NCI-H2227 treated with DMSO at 0.1 percent for 48 hours (cell line): ENCODE measurements at regions not wholly inside any gene's neighbourhood (a gene's known extent, or its start where the extent isn't known, plus 50 kb on each side); places are given as distances from the start of the nearest gene placed in this dataset.
"Not testable (repeated sequence)": the region's sequence is repeated elsewhere in the genome, so short reads cannot be mapped to it uniquely, and the experiment has no call there.

Experiments
- DNase-seq: peaks from one replicate; lab custom pipeline; 2025; lab: John Stamatoyannopoulos, UW

- no peak for DNase-seq
Observed at GRCh38 chr16:54879681-54880080, 51.0 kb upstream of the IRX5 start.

- no peak for DNase-seq
Observed at GRCh38 chr16:54878301-54878700, 52.4 kb upstream of the IRX5 start.

DNA sequence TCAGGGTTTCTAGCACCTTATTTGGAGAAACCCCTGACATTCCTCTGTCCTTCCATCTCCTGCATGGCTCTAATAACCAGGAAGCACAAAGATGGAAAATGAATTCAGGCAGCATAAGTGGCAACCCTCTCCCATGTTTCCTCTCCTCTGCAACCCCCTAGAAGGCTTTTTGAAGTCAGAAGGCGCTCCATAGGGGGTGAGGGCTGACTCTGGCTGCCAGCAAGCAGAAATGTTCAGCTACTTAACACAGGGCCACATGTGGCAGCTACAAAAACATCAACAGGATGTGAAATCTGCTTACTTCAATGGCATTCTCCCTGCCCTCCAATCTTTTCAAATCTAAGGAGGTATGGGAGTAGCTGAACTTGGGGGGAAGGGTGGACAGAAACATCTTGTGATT lies 55.2 kb upstream of the IRX5 start:
- no peak for DNase-seq

DNA sequence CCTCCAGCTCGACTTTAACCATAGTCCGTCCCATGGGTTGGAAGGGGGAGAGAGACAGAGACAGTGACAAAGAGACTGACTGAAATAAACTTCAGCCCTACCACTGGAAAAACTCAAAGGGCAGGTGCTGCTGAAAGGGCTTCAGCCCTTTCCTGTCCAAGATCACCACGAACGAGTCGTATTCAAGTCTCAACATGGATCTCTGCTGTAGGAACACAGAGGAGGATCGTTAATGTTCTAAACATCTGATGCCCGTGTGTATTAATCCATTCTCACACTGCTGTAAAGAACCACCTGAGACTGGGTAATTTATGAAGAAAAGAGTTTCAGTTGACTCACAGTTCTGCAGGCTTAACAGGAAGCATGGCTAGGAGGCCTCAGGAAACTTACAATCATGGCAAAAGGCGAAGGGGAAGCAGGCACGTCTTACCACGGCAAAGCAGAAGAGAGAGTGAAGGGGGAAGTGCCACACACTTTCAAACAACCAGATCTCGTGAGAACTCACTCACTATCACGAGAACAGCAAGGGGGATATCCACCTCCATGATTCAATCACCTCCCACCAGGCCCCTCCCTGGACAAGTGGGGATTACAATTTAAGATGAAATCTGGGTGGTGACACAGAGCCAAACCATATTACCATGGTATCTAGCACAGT lies 56.8 kb upstream of the IRX5 start:
- not testable (repeated sequence) for DNase-seq

GRCh38 chr16:54873071-54873470 lies 57.6 kb upstream of the IRX5 start:
- no peak for DNase-seq

DNA sequence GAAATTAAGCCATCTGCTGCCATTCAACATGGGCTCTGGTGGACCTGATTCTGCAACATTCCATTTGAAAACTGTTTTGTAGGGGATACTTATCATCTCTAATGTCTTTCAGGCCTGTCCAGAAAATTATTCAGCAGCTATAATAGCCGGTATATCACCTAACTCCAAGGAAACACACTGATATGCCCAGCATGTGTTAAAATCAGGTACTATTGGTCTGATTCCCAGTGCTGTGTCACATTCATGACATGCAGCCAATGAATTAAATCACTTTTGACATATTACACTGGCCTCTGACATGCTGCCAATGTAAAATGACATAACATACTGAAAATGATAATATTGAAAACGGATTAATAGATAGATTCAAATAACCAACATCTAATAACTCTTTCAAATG lies 60.5 kb upstream of the IRX5 start:
- no peak for DNase-seq

GRCh38 chr16:54867302-54867832 lies 63.3 kb upstream of the IRX5 start:
- DNase-seq: no peak

DNA sequence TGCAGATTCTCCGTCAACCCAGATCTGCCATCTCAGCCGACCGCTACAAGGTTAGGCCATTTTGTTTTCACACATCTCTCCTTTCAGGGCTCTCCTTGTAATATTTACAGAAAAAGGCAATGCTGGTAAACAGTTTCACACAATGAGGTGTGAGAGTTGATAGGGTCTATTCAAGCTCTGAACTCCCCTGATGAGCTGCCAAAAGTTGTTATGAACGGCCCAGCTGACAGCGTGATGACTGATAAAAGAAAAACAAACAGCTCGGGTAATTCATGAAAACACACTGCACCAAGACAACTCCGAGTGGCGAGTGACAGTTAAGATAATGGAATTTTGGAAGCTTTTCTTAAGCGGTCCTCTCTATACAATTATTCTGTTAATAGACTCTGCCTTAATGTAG lies 68.1 kb upstream of the IRX5 start:
- no peak for DNase-seq

- no peak for DNase-seq
Observed at GRCh38 chr16:54856871-54857270, 73.8 kb upstream of the IRX5 start.

DNA sequence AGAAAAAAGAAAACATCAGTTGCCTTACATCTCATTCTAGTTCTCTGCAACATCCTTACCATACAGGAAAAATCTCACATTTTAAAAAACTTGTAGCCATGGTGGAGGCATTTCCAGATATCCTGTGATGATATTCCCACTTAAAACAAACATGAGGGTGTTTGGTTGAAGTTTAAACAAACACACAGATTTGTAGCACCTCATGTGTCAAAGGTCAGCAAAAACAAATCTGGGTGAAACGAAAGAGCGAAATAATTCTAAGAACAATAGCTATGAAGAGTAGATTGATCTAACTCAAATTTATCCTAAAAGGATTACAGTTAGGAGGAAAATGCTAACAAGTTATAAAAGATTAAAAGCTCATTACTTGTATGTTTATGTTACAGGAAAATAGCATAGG lies 83.1 kb upstream of the IRX5 start:
- DNase-seq: no peak

- DNase-seq: no peak
Observed at GRCh38 chr16:54847207-54847606, 83.5 kb upstream of the IRX5 start.

- DNase-seq: no peak
Observed at GRCh38 chr16:54846766-54847165, 83.9 kb upstream of the IRX5 start.

DNA sequence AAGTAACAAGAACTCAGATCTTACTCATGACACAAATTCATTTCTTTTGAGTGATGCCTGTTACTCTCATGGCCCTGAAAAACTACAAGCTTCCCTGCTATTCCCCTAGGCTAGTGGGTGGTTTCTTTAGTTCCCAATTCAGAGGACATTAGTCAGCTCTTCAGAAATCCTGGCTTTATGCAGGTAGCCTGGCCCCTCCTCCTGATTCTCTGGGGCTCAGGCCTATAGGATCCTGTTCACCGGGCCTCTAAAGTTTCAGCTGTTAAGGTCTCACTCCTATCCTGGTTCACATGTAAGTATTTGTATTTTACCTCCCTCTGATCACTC lies 87.3 kb upstream of the IRX5 start:
- no peak for DNase-seq

DNA sequence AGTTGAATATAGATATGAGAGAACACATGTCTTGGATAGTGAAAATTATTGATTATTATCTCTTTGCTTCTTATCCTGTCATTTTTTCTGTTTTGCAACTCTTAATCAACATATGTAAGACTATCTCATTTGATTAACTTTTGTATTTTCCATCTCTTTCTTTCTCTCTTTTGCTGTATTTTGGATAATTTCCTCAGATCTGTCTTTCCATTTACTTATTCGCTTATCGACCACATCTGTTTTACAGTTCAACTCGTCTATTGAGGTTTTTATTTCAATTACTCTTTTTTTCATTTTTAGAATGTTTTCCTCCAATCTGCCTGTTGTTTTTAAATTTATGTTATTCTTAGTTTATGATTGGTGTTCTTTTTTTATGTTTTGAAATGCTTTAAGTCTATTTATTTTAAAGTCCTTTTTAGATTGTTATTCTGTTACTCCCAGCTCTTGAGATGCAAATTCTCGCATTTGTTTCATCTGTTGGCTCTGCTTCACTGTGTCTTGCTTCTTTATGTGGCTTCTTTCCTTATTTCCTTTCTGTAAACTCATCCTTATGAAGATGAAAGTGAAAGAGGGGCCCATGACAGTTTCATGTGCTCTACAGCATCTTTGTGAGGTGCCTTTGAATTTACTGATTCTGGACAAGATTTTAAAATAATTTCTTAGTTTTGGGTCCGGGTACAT lies 87.8 kb upstream of the IRX5 start:
- DNase-seq: no peak

DNA sequence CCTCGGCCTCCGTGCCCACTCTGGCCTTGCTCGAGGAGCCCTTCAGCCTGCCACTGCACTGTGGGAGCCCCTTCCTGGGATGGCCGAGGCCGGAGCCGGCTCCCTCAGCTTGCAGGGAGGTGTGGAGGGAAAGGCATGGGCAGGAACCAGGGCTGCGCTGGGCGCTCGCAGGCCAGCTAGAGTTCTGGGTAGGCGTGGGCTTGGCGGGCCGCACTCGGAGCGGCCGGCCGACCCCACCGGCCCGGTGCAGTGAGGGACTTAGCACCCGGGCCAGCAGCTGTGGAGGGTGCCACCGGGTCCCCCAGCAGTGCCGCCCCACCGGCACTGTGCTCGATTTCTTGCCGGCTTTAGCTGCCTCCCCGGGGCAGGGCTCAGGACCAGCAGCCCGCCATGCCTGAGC lies 101.0 kb upstream of the IRX5 start:
- DNase-seq: no peak

DNA sequence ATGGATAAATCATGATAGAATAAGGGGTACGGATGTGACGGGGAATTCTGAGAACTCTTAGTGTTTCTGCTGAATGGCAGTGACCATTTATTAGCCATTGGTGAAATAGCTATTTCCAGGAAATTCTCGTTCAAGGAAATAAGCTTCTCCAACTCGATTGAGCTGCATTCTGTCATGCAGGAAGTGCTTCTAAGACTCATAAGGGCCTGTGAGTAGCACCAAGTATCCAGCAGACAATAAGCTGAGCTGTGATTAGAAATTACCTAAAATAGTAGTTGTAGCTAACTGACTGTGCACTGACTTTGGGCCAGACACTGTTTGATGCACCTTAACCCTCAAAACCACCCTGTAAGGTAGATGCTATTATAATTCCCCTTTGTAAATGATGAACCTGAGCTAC lies 107.8 kb upstream of the IRX5 start:
- DNase-seq: no peak

DNA sequence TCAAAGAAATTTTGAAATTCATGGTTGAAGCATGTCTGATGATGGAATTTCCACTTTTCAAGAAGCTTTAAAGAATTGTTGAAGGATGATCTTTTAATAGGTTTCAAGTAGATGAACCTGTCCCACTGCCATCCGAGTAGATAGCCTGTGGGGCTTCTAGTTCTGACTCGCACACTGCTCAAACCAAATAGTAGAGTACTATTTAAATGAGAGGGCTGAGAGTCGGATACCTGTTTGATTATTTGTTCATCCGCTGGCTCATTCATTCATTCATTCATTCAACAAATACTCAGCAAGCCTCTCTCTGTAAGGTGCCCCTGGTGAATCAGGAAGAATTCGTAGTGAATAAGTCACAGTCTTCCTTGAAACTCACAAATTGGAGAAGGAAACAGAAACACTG lies 108.2 kb upstream of the IRX5 start:
- no peak for DNase-seq

GRCh38 chr16:54821731-54822130 lies 108.9 kb upstream of the IRX5 start:
- no peak for DNase-seq

DNA sequence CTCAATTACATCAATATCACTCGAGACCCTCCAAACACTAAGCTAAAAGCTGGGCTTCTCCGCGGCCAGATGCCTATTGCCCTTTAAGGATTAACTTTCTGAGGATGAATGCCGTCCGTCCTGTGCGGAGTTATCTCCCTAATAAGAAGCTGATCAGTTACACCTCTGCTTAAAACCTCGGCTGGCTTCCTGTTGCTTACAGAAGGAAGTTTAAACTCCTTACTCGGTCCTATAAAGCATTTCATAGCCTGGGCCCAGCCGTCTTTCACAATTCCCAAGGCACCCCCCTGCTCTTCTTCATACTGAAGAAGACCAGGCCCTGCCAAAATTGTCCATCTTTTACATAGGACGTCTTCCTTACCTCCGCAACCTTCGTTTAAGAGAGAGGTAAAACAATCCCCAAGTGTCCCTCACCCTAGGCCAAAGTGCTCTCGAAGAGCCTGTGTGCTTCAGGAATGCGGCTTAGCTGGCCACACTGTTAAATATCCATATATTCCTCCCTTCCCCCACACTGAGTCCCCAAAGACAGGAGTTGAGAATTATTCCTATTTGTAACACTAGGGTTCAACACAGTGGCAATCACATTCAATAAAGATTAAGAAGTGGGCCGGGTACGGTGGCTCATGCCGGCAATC lies 112.6 kb upstream of the IRX5 start:
- DNase-seq: no peak

DNA sequence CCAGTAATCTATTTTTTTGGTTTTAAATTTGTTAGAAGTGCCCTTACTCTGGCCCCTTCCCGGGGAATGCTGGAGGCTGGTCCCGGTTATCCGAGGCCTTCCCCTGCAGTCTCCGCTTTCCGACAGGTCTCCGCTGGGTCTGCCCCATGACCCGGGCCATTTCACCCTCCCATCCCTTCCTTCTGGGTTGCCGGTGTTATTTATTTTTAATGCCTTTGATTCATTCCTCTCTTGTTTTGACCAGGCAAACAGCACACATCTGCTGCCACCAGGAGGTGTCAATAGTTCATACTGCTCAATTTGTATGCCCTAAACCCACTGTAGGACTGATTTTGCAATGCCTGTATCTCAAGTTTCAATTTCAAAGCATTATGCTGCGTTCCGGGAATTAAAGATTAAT lies 113.2 kb upstream of the IRX5 start:
- DNase-seq: no peak

GRCh38 chr16:54816471-54816870 lies 114.2 kb upstream of the IRX5 start:
- no peak for DNase-seq

DNA sequence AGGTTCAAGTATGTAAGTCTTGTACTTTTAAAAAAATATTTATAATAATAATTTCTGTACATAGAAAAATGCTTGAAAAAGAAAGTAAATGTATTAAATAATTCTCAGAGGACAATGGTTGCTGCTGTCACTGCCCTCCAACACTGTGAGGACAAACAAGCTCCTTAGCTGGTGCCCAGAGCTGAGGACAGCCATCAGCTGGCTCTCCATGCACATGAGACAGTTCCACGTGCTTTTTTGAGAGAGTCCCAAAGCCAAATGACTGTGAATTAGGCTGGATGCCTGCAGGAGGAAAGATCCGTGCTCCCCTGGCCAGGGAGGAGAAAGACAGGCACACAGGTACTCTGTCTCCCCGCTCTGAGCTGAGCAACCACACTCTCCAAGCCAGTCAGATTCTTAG lies 115.5 kb upstream of the IRX5 start:
- DNase-seq: no peak

DNA sequence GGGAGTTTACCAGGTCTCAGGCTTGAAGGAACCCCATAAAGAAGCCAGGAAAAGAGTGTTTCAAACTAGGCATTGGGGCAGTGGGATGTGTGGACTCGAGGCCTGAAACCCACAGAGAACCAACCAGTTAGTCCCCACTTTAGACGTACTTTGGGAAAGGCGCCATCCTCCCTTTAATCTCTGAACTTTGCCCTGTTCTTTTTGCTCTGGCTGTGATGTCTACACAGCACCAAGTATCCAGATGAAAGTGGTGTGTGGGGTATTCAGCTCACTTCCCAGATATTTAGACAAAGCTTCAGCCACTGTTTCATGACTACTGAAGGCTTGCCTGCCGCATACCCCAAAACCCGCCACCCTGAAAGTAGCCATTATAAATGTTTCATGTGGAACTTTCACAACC lies 116.9 kb upstream of the IRX5 start:
- DNase-seq: no peak

DNA sequence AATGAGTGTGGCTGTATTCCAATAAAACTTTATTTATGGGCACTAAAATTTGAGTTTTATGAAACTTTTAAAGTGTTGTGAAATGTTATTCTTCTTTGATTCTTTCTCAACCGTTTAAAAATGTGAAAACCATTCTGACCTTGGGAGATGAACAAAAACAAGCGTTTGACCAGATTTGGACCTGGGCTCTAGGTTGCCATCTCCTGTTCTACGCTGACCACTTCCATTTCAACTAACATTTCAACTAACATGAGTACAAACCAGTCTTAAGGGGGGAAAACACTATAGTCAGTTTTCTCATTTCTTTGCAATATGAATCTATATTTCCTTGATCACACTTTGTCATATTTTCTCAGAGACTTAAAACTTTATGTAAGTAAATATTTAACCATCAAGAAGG lies 118.4 kb upstream of the IRX5 start:
- no peak for DNase-seq
